IPS-18c (cell line): ENCODE measurements at regions not wholly inside any gene's neighbourhood (a gene's known extent, or its start where the extent isn't known, plus 50 kb on each side); places are given as distances from the start of the nearest gene placed in this dataset.
"Not testable (repeated sequence)": the region's sequence is repeated elsewhere in the genome, so short reads cannot be mapped to it uniquely, and the experiment has no call there.

Experiments
- H3K4me3 ChIP-seq: 2 replicates; pipeline ENCODE4 v1.7.0; 2013; ENCODE audit warnings: low read depth, mild to moderate bottlenecking, low read length, moderate library complexity; ENCODE audit not compliant: insufficient read depth
- H3K9me3 ChIP-seq: one replicate; pipeline ENCODE4 v1.6.1; 2013; ENCODE audit warnings: mild to moderate bottlenecking, low read length, moderate library complexity; ENCODE audit not compliant: control insufficient read depth, insufficient read depth

GRCh38 chr12:29004066-29004935 is 144.8 kb upstream of the FAR2 start:
- no peak overlapping the region for H3K4me3 ChIP-seq
- no peaks in the 10 kb centered on the region for H3K9me3 ChIP-seq

GRCh38 chr12:29004936-29005304 is 144.2 kb upstream of the FAR2 start:
- no peak overlapping the region for H3K4me3 ChIP-seq
- H3K9me3 ChIP-seq = no peaks in the 10 kb centered on the region

GRCh38 chr12:29008786-29009185 is 140.3 kb upstream of the FAR2 start:
- Histone ChIP-seq H3K4me3 (no peak overlapping the region), H3K9me3 (no peaks in the 10 kb centered on the region)

GRCh38 chr12:29012673-29013072 is 136.4 kb upstream of the FAR2 start:
- Histone ChIP-seq H3K9me3 (no peaks in the 10 kb centered on the region), H3K4me3 (no peak overlapping the region)

GRCh38 chr12:29017532-29017931 is 131.5 kb upstream of the FAR2 start:
- H3K9me3 ChIP-seq, H3K4me3 ChIP-seq: not testable (repeated sequence)

GRCh38 chr12:29023436-29024076 is 125.5 kb upstream of the FAR2 start:
- H3K9me3 ChIP-seq = no peaks in the 10 kb centered on the region
- H3K4me3 ChIP-seq = no peak overlapping the region

- no peak overlapping the region for H3K4me3 ChIP-seq
- no peaks in the 10 kb centered on the region for H3K9me3 ChIP-seq
Measured at GRCh38 chr12:29024117-29024516, 125.0 kb upstream of the FAR2 start.

- Histone ChIP-seq H3K4me3 (no peak overlapping the region), H3K9me3 (no peaks in the 10 kb centered on the region)
Measured at GRCh38 chr12:29025937-29026336, 123.1 kb upstream of the FAR2 start.

GRCh38 chr12:29026419-29026818 is 122.7 kb upstream of the FAR2 start:
- Histone ChIP-seq H3K4me3 (no peak overlapping the region), H3K9me3 (no peaks in the 10 kb centered on the region)

GRCh38 chr12:29029484-29029883 is 119.6 kb upstream of the FAR2 start:
- H3K4me3 ChIP-seq, H3K9me3 ChIP-seq: not testable (repeated sequence)

- Histone ChIP-seq H3K9me3 (no peaks in the 10 kb centered on the region), H3K4me3 (no peak overlapping the region)
Measured at GRCh38 chr12:29030006-29030405, 119.1 kb upstream of the FAR2 start.

GRCh38 chr12:29032446-29032845 is 116.6 kb upstream of the FAR2 start:
- Histone ChIP-seq H3K4me3 (no peak overlapping the region), H3K9me3 (no peaks in the 10 kb centered on the region)

- H3K9me3 ChIP-seq = no peaks in the 10 kb centered on the region
- no peak overlapping the region for H3K4me3 ChIP-seq
Measured at GRCh38 chr12:29033519-29033918, 115.6 kb upstream of the FAR2 start.

- Histone ChIP-seq H3K9me3 (no peaks in the 10 kb centered on the region), H3K4me3 (no peak overlapping the region)
Measured at GRCh38 chr12:29035112-29035511, 114.0 kb upstream of the FAR2 start.

- no peaks in the 10 kb centered on the region for H3K9me3 ChIP-seq
- H3K4me3 ChIP-seq = no peak overlapping the region
Measured at GRCh38 chr12:29039013-29039412, 110.1 kb upstream of the FAR2 start.

GRCh38 chr12:29041621-29042020 is 107.5 kb upstream of the FAR2 start:
- H3K9me3 ChIP-seq = no peaks in the 10 kb centered on the region
- H3K4me3 ChIP-seq = no peak overlapping the region

- no peak overlapping the region for H3K4me3 ChIP-seq
Measured at GRCh38 chr12:29043069-29043468, 106.0 kb upstream of the FAR2 start.

GRCh38 chr12:29044799-29045198 is 104.3 kb upstream of the FAR2 start:
- Histone ChIP-seq H3K9me3 (no peaks in the 10 kb centered on the region), H3K4me3 (no peak overlapping the region)

More at GRCh38 chr12:29043069-29043468, 106.0 kb upstream of the FAR2 start:
- no peaks in the 10 kb centered on the region for H3K9me3 ChIP-seq
